HG03520 (cell line): ENCODE measurements at regions not wholly inside any gene's neighbourhood (a gene's known extent, or its start where the extent isn't known, plus 50 kb on each side); places are given as distances from the start of the nearest gene placed in this dataset.

Experiments
- ATAC-seq: cut with Tn5 transposase; IDR thresholded peaks from one replicate; pipeline ENCODE4 v1.9.1; 2021; ENCODE audit warnings: mild to moderate bottlenecking, moderate library complexity; ENCODE audit not compliant: unreplicated experiment

DNA sequence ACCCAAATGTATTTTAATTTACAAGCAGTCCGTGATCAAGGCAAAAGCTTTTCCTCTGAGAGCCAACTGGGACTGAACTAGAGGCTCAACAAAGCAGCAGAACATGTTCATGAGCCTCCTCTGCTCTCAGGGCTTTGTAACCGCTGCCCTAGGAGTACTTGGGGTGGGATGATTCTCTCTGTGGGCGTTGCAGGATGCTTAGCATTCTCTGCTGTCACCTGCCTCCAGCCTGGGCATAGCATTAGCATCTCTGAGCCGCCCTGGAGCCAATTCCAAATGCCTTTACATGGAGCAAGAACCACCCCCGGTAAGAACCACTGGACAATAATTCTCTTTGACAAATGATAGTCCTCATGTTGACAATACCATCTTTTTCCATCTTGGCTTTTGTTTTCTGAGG lies 237.6 kb upstream of the CDH4 start:
- no peak for ATAC-seq

DNA sequence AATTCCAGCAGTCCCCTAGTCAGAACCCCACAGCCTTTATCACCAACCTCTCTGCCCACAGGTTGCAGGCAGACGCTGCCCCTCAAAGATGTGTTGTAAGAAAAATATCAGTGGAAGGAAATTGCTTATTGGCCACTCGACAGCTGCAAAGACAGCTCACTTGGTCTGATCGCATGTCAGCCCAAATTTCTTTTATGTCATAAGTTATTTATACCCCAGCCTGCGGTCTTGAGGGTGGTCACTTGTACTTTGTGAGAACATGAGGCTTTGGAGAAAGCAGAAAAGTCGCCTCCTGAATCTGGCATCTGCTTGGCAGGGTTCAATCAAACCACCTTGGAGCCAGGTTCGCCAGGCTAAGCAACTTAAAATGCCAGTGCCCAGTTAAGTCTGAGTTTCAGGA lies 236.5 kb upstream of the CDH4 start:
- no peak for ATAC-seq

DNA sequence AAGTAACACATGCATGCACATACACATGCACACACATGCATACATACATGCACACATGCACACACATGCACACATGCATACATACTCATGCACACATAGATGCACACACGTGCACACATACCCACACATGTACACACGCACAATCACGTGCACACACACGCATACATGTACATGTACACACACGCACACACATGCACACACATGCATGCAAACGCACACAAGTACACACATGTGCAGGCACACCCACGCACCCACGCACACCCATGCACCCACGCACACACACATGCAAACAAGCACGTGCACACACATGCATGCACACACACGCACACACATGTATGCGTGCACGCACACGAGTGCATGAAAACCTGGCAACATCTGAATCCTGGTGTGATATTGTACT lies 232.7 kb upstream of the CDH4 start:
- ATAC-seq, result no peak

GRCh38 chr20:61023612-61024011 lies 228.4 kb upstream of the CDH4 start:
- no peak for ATAC-seq

DNA sequence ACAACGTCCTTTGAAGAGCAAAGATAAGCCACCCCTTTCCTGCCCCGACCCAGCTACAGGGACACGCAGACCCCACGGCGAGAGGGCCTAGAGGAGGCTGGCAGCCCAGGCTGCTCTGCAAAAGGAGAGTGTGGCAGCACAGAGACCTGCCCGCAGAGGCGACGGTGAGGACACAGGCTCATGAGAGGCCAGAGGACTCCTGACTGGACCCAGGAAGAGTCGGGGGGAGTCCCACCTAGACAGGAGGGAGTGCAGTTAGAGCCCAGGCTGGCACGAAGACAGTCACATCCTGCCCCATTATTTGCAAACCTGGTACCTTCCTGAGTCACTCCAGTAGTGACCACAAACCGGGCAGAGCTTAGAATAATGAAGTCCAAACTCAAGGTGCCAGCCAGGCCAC lies 227.7 kb upstream of the CDH4 start:
- ATAC-seq, result no peak

GRCh38 chr20:61025536-61025935 lies 226.5 kb upstream of the CDH4 start:
- no peak for ATAC-seq

- no peak for ATAC-seq
Observed at GRCh38 chr20:61026173-61026572, 225.9 kb upstream of the CDH4 start.

DNA sequence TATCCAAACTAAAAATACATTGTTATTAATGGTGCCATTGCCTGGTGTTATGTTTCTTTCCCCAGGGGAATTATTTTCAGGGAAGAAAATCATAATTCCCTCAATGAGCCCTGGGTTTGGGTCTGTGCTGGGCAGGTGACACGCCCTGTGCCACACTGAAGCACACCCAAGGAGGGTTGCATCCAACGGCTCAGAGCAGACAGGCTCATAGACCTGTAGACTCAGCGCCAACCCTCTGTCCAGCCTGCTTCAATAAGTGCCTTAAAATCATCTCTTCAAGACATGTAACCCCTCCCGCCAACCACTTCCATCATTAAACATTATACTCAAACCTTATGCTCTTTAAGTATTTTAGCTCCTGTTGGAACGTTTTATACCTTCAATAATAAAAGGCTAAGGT lies 225.3 kb upstream of the CDH4 start:
- ATAC-seq, result no peak

GRCh38 chr20:61027218-61027617 lies 224.8 kb upstream of the CDH4 start:
- ATAC-seq, result no peak

DNA sequence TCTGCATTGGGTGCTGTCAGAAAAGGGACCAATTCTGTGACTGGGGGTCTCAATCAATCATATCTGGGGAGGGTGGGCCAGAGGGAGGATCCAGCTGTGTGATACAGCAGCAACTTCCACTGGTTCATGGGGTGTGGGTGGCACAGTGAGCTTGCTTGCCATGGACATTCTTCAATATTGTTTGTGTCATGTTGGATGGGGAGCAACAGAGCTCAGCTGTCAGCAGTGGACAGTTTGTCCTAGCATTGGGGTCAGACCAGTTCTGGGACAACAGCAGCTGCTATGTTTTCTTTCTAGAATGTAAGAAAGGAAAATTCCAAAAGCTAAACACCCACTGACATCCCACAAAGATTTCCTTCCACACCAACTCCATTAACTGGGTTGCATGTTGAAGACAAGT lies 221.9 kb upstream of the CDH4 start:
- no peak for ATAC-seq

DNA sequence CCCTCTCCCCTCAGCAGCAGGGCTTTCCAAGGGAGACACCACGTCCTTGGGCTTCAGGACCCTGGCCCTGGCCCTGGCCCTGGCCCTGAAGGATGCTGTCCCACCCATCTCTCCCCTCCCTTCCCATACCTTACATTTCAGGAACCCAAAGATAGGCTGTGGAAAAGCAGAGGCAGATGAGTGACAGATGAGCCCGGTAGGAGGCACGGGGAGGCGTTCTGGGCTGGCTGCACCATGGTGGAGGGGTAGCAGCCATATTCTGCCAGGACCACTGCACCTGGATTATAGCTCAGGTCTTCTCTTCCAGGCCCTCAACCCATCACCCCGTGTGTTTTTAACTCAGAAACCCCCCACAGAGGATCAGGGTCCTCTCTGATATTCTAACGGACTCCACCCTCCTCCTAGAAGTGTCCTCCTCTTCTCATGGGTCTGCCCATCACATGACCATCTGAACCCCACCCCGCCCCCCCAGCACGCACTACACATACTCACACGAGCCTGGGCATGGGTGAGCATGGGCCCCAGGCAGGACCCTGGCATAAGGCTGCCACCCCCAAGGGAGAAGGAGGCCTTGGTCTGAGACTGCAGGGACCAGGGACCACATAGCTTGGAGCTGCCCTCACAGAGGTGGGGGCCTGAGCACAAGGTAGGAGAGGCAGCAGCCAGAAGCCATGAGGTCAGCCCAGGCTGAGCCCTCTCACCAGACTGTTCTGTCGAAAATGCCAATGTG lies 220.8 kb upstream of the CDH4 start:
- ATAC-seq, result no peak

- ATAC-seq, result no peak
Observed at GRCh38 chr20:61037498-61037897, 214.6 kb upstream of the CDH4 start.

DNA sequence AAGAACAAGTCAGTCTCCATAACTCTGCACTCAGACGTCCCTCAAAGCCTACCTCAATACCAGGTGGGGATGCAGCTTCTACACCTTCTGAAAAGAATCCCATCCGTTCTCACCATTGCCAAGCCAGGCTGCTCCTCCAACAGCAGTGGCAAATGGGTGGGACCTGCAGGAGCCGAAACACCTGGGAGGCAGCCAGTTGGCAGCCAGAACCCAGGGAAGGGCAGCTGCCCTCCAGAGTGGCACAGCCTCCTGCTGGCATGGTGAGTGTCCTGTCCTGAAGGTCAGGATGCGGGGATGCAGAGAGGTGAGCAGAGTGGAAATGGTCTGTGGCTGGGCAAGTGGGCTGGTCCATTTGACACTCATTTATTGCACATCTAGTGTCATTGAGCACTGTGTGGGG lies 210.6 kb upstream of the CDH4 start:
- no peak for ATAC-seq

DNA sequence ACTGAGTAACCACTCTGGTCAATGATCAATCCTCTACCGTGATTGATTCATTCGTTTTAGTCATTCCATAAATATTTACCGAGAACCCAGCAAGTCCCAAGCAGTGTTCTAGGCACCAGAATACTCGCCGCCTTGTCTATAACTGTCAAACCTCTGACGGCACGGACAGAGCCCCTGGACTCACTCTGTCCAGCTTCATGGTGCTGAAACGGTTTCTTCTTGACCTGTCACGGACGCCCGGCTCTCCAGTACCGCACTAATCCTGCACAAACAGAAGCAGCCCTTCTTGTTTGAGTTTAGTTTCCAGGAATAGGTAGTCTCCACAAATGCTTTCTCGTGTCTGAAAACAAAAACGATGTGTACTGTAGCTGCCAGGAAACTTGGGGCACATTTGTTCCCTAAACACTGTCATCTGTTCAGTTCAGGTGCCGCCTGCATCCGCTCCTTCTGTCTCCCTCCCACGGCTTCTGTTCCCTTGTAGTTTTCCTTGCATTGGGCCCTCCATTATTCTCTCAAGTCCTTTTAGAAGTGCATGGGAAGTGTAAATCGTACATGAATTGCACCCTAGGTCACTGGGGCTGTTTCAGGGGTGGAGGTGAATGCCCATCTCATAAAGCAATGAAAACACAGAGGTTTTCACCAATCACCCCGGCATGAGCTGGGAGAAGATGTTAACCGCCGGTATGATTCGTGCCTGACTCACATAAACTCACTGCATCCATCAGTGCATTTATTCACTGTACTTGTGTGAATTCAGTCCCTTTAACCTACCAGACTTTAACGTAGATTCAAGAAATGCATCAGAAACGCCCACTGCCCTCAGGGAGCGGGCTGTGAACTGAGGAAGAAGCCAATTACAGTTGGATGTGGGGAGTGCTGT lies 209.3 kb upstream of the CDH4 start:
- no peak for ATAC-seq

GRCh38 chr20:61043681-61044080 lies 208.4 kb upstream of the CDH4 start:
- ATAC-seq, result no peak

DNA sequence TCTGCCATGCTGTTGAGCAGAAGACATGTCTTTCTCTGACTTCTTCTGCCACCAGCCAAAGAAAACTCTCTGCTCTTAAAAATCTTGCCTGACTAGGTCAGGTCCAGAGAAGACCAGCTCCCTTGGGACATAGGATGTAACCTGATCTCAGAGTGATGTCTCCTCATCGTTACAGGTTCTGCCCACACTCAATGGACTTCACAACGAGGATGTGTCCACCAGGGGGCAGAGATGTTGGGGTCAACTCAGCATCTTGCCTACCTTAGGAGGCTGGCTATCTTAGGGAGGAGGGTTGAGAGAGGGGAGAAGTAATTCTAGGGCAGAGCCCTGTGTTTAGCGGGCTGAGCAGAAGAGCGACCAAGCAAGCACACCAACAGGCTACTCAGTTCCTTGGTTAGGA lies 207.6 kb upstream of the CDH4 start:
- no peak for ATAC-seq

DNA sequence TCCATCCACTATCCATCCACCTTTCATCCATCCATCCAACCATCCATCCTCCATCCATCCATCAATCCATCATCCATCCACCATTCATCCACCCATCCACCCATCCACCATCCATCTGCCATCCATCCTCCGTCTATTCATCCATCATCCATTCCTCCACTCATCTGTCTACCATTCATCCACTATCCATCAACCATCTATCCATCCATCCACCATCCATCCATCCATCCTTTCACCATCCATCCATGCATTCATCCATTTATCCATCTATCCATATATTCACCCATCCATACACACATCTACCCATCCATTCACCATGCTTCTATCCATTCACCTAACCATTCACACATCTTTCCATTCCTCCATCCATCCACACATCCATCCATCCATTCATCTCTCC lies 207.0 kb upstream of the CDH4 start:
- no peak for ATAC-seq

DNA sequence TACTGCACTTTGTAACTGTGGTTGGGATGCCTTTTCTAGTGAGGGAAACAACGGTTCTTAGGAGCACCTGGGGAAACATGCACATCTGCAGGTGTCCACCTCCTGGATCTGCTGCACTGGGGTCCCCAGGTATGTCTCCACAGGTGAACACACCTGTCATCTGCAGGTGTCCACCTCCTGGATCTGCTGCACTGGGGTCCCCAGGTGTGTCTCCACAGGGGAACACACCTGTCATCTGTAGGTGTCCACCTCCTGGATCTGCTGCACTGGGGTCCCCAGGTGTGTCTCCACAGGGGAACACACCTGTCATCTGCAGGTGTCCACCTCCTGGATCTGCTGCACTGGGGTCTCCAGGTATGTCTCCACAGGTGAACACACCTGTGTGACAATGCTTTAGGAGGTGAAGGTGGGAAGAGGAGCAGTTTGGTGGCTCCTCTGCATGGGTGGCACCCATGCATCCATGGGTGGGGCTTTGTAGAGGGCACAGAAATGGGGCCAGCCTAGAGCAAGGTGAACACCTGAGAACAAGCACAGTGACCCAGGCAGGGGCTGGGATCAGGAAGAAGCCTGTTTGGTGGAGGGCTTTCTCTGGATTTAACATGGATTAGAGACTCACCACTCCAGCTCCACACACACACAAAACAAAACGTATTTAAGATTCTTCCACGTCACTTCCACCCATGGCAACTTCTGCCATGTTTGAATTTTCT lies 206.0 kb upstream of the CDH4 start:
- ATAC-seq, result no peak

DNA sequence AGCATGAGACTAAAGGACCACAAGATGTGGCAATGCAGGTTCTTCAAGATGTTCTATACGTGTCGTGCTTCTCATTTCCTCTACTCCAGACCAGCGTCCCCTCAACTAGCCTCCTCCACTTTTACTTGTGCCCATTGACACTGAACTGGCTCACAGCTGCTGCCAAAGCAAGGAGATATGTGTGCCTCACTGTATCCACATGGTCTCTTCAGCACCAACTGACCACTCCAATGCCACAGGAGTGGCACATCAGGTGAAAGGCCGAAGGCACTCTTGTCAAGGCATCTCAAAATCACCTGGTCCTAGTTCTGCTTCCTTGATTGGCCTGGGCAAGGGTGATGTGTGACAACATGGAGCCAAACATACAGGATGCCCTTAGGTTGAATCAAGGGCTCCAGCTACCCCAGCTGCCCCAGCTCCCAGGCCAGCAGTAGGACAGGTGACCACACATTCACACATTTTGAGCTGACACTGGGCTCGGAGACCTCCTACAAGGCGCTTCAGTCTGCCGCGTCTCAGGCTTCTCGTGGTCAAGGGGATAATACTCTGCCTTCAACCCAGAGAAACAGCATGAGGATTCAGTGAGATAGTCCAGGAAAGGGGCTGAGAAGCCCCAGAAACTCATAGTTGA lies 205.2 kb upstream of the CDH4 start:
- ATAC-seq, result no peak

DNA sequence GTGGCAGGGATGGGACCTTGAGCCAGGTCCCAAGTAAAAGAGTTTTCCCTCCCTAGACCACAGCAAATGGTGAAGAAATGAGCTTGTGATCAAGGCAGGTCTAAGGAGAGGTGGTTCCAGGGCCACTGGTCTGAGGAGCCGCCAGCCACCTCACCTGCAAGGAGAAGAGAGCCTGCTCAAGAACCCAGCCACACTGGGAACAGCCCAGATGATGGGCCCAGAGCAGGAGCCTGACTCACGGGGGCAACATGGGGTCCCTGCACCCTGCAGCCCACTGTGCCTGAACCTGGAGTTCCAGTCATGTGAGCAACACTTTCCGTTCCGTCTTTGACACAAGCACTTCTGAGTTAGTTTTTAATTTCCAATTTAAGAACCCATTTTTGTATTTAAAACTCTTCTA lies 204.5 kb upstream of the CDH4 start:
- no peak for ATAC-seq

- ATAC-seq, result no peak
Observed at GRCh38 chr20:61048302-61048701, 203.8 kb upstream of the CDH4 start.
